ENCODE measurements at regions not wholly inside any gene's neighbourhood (a gene's known extent, or its start where the extent isn't known, plus 50 kb on each side); places are given as distances from the start of the nearest gene placed in this dataset.
"Not testable (repeated sequence)": the region's sequence is repeated elsewhere in the genome, so short reads cannot be mapped to it uniquely, and the experiment has no call there.

DNA sequence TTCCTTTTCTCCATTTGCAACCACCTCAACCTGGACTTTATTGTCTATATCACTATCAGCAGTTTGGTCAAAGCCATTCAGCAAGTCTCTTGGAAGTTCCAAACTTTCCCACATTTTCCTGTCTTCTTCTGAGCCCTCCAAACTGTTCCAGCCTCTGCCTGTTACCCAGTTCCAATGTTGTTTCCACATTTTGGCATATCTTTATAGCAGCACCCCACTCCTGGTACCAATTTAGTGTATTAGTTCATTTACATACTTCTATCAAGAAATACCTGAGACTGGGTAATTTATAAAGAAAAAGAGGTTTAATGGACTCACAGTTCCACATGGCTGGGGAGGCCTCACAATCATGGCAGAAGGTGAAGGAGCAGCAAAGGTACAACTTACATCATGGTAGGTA is 90.4 kb upstream of the NETO1 start:
- TF ChIP-seq, protein P1, sequence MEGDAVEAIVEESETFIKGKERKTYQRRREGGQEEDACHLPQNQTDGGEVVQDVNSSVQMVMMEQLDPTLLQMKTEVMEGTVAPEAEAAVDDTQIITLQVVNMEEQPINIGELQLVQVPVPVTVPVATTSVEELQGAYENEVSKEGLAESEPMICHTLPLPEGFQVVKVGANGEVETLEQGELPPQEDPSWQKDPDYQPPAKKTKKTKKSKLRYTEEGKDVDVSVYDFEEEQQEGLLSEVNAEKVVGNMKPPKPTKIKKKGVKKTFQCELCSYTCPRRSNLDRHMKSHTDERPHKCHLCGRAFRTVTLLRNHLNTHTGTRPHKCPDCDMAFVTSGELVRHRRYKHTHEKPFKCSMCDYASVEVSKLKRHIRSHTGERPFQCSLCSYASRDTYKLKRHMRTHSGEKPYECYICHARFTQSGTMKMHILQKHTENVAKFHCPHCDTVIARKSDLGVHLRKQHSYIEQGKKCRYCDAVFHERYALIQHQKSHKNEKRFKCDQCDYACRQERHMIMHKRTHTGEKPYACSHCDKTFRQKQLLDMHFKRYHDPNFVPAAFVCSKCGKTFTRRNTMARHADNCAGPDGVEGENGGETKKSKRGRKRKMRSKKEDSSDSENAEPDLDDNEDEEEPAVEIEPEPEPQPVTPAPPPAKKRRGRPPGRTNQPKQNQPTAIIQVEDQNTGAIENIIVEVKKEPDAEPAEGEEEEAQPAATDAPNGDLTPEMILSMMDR (IDR thresholded peaks at IDR 0.05): not testable (repeated sequence)
- not testable (repeated sequence) for TF ChIP-seq POLR2A (IDR thresholded peaks at IDR 0.05)
